A673 (cell line): ENCODE measurements at regions not wholly inside any gene's neighbourhood (a gene's known extent, or its start where the extent isn't known, plus 50 kb on each side); places are given as distances from the start of the nearest gene placed in this dataset.

Source experiments
- CTCF ChIP-seq: fragments of 300-800, 200-600 bp; sonication (generic); conservative IDR thresholded peaks from 2 replicates; pipeline ENCODE4 v1.5.1; 2017; ENCODE audit warnings: low read depth, mild to moderate bottlenecking, antibody characterized with exemption, low read length, moderate library complexity, mixed read lengths
- EZH2 ChIP-seq: fragments of 200-600 bp; sonication (generic); IDR thresholded peaks from 2 replicates; pipeline ENCODE4 v1.6.1; 2017; ENCODE audit warnings: borderline replicate concordance, low read depth, mild to moderate bottlenecking, mixed read lengths, antibody characterized with exemption, low read length; ENCODE audit not compliant: poor library complexity, severe bottlenecking

GRCh38 chr1:56225964-56226815 lies 353.2 kb downstream of the PLPP3 start:
- TF ChIP-seq CTCF (no peak), EZH2 (no peak)
